HepG2 (cell line): ENCODE measurements at regions not wholly inside any gene's neighbourhood (a gene's known extent, or its start where the extent isn't known, plus 50 kb on each side); places are given as distances from the start of the nearest gene placed in this dataset.

Experiments used
- ATAC-seq: fragments of 200-7000 bp; cut with Tn5 transposase; 3 replicates; pipeline ENCODE4 v1.9.1; 2020; ENCODE audit warnings: mild to moderate bottlenecking, moderate library complexity
- BruUV-seq: library from RNA; stranded (reverse); fragments of 400-500 nt; replicated peaks from 2 replicates; lab custom pipeline; 2021; lab: Mats Ljungman, UMichigan
- CTCF ChIA-PET: fragments of 300-600 bp; formaldehyde crosslinking; extraction: SDS; loops from one replicate; lab custom pipeline; 2021; ENCODE audit warnings: low total read pairs, inconsistent platforms, low intra/inter-chr PET ratio; lab: Yijun Ruan, JAX
- POLR2A ChIA-PET: fragments of 350-600 bp; sonication (Branson Sonifier 250); formaldehyde crosslinking; loops from one replicate; lab custom pipeline; 2020; ENCODE audit warnings: antibody characterized with exemption, inconsistent platforms; lab: Yijun Ruan, JAX
- DNase-seq: peaks from one replicate; pipeline ENCODE4 v3.0.0-alpha.2; 2015; ENCODE audit warnings: low spot score
- FAIRE-seq: peaks from 3 replicates; lab custom pipeline; 2011; peaks lifted over from hg19 to GRCh38; lab: Jason Lieb, UNC
- H2AFZ ChIP-seq: one replicate; pipeline ENCODE4 v1.6.1; 2011; ENCODE audit warnings: low read length, inconsistent platforms
- H3K27ac ChIP-seq: fragments of 300-600 bp; 3 replicates; pipeline ENCODE4 v1.8.0; 2011; ENCODE audit warnings: mixed run types, mild to moderate bottlenecking, mixed read lengths, low read length, inconsistent platforms; ENCODE audit not compliant: insufficient read depth; ENCODE audit errors: extremely low read length
- H3K27me3 ChIP-seq, 2 experiments: fragments of 200-600 bp in 1 of 2; 2 replicates in 1 of 2; 3 replicates in 1 of 2; pipeline versions ENCODE4 v1.6.0 to v1.8.0; 2011; ENCODE audit warnings: low read length in 2 of 2, mild to moderate bottlenecking in 2 of 2, moderate library complexity in 2 of 2, inconsistent platforms in 1 of 2; ENCODE audit not compliant: insufficient read depth in 2 of 2, control insufficient read depth in 1 of 2
- H3K36me3 ChIP-seq, 2 experiments: fragments of 200-600 bp in 1 of 2; replicated peaks in 1 of 2; 2 replicates in 1 of 2; 3 replicates in 1 of 2; pipeline versions ENCODE4 v1.5.1 to v1.8.0; 2011; ENCODE audit warnings: low read length in 2 of 2, inconsistent platforms in 1 of 2; ENCODE audit not compliant: insufficient read depth in 2 of 2, control insufficient read depth in 1 of 2
- H3K4me1 ChIP-seq: 2 replicates; pipeline ENCODE4 v1.5.1; 2012; ENCODE audit warnings: low read length, inconsistent platforms; ENCODE audit not compliant: insufficient read depth
- H3K4me2 ChIP-seq: 2 replicates; pipeline ENCODE4 v1.6.0; 2011; ENCODE audit warnings: low read depth, low read length, inconsistent platforms
- H3K4me3 ChIP-seq, 3 experiments: fragments of 200-600 bp in 1 of 3; sonication (generic), shearing (Covaris generic) in 1 of 3; replicated peaks in 1 of 3; 2 replicates each; pipeline ENCODE4 v1.5.1; 2011 to 2016; ENCODE audit warnings: low read length in 3 of 3, inconsistent platforms in 2 of 3, low read depth in 2 of 3, mild to moderate bottlenecking in 2 of 3, control low read depth in 1 of 3, mixed read lengths in 1 of 3; ENCODE audit not compliant: insufficient read depth in 1 of 3
- H3K79me2 ChIP-seq: one replicate; pipeline ENCODE4 v1.6.1; 2011; ENCODE audit warnings: low read length, inconsistent platforms; ENCODE audit not compliant: insufficient read depth
- H3K9ac ChIP-seq: 2 replicates; pipeline ENCODE4 v1.6.0; 2011; ENCODE audit warnings: mild to moderate bottlenecking, low read depth, low read length, inconsistent platforms; ENCODE audit not compliant: insufficient read depth
- H3K9me3 ChIP-seq: 2 replicates; pipeline ENCODE4 v1.5.1; 2012; ENCODE audit warnings: mild to moderate bottlenecking, low read length
- H4K20me1 ChIP-seq: 2 replicates; pipeline ENCODE4 v1.6.0; 2011; ENCODE audit warnings: inconsistent platforms, mild to moderate bottlenecking, low read length, moderate library complexity; ENCODE audit not compliant: insufficient read depth
- ATF7 ChIP-seq, 2 experiments: fragments of 450-650 bp in 1 of 2; sonication (generic) in 1 of 2; formaldehyde crosslinking in 1 of 2; IDR thresholded peaks; 2 replicates each; pipeline versions ENCODE4 v1.4.0 to v1.6.1; 2016 to 2020; ENCODE audit warnings: antibody characterized with exemption in 1 of 2, mild to moderate bottlenecking in 1 of 2, missing genetic modification reagents in 1 of 2
- CREB1 ChIP-seq, 2 experiments: fragments of 450-650 bp in 1 of 2; IDR thresholded peaks; 2 replicates each; pipeline ENCODE4 v1.6.1; 2016 to 2017; ENCODE audit warnings: control low read depth in 1 of 2, mild to moderate bottlenecking in 1 of 2, missing compliant biosample characterization in 1 of 2, missing genetic modification characterization in 1 of 2
- HNRNPK ChIP-seq: fragments of 200-400 bp; formaldehyde crosslinking; IDR thresholded peaks from 2 replicates; pipeline ENCODE4 v1.6.1; 2018; ENCODE audit warnings: low read length, low read depth, moderate library complexity, mild to moderate bottlenecking; ENCODE audit not compliant: poor library complexity, severe bottlenecking
- MAFF ChIP-seq: IDR thresholded peaks from 2 replicates; pipeline ENCODE4 v1.6.1; 2011; ENCODE audit warnings: low read depth, low read length, improper control_type of control experiment
- MAFK ChIP-seq, 2 experiments: IDR thresholded peaks in 1 of 2; conservative IDR thresholded peaks in 1 of 2; 2 replicates each; pipeline ENCODE4 v1.6.1; 2011; ENCODE audit warnings: improper control_type of control experiment in 2 of 2, low read length in 2 of 2
- ZNF232 ChIP-seq: sonication (generic); formaldehyde crosslinking; IDR thresholded peaks from 2 replicates; pipeline ENCODE4 v1.4.0; 2020; ENCODE audit warnings: missing genetic modification reagents, borderline replicate concordance
- WGBS: methylation state at CpG from one replicate; pipeline ENCODE4 v1.1.6; 2017; ENCODE audit warnings: low lambda C conversion rate; 5-methylcytosine and 5-hydroxymethylcytosine counted together
- in situ Hi-C: cut with HindIII; loops from 2 replicates; pipeline ENCODE4 v1.10.0; 2017; ENCODE audit warnings: low pct_unique_long_range_greater_than_20kb; ENCODE audit not compliant: extremely low pct_ligation_motif_present
- intact Hi-C: fragments of 100-400 bp; cut with micrococcal nuclease; formaldehyde crosslinking; loops from one replicate; pipeline ENCODE4 v1.10.0; 2022; ENCODE audit not compliant: unreplicated experiment
- TF ChIP-seq, protein P1 (sequence below): sonication (generic); formaldehyde crosslinking; IDR thresholded peaks from 2 replicates; pipeline ENCODE4 v1.9.0; 2021; ENCODE audit warnings: missing genetic modification reagents, borderline replicate concordance

- ChIA-PET POLR2A (no interaction called here), CTCF (no interaction called here)
- Histone ChIP-seq H3K79me2 (no peaks in the 10 kb centered on the region), H3K9me3 (no peaks in the 10 kb centered on the region), H3K4me3 (no peak overlapping the region), H3K27me3 (no peaks in the 10 kb centered on the region), H2AFZ (no peak overlapping the region), H3K9ac (no peak overlapping the region), H4K20me1 (no peaks in the 10 kb centered on the region), H3K36me3 (no peaks in the 10 kb centered on the region), H3K4me2 (no peak overlapping the region), H3K4me1 (no peaks in the 10 kb centered on the region), H3K27ac (no peak overlapping the region)
- TF ChIP-seq MAFF (peak; percentile 37; the same call in 1 of the 2 replicates), ATF7 (IDR thresholded peaks at IDR 0.05) (peak; percentile 58), ATF7 (CRISPR knock-in tag; IDR thresholded peaks at IDR 0.05) (no peak), ZNF232 (no peak), MAFK (conservative IDR thresholded peaks at IDR 0.05 in 1 of 2, IDR thresholded peaks at IDR 0.05 in 1 of 2; ENCODE audit: low read length in 2 of 2) (peak; percentile 52 to 63; a peak in 3 of 4 replicates), HNRNPK (no peak), CREB1 (IDR thresholded peaks at IDR 0.05) (peak; percentile 88), CREB1 (CRISPR knock-in tag; IDR thresholded peaks at IDR 0.05) (no peak)
- ATAC-seq (no peak), DNase-seq (no peak), FAIRE-seq (no peak)
- intact Hi-C loops, result no loop called here
- 2% methylated on average over 2 of the region's 2 CpGs for WGBS
- in situ Hi-C loops, result no loop called here
- BruUV-seq, result no TSS peak
These were observed 236.6 kb upstream of the FBXL7 start for GRCh38 chr5:15263406-15263805.

DNA sequence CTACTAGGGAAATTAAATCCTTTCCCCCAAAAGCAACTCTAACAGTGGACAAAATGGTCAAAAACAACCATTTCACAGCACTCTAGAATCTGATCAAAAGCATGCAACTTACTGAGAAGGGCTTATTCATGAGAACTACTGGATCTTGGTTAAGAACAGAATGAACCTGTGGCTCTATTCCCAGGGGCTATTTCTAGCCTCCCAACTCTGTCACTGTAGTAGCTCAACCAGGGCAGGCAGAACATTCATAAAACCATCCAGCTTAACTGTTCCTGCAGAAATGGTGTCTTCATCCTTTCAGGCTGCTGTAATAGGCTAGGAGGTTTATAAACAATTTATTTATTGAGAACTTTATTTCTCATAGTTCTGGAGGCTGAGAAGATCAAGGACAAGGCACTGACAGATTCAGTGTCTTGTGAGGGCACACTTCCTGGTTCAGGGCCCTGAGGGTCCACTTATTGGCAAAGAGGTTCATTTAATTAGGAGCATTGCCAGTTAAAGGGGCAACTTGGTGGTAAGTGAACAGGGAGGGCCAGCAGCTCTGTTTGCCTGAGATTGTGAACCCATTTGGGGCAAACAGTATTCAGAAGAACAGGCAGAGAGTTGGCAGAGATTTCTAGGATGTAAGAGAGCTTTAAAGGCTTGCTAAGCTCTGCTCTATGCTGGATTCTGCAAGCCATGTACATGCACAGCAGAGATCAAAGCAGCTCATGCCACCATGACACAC lies 238.5 kb upstream of the FBXL7 start:
- ChIA-PET CTCF (no interaction called here), POLR2A (no interaction called here)
- no TSS peak for BruUV-seq
- H3K36me3 ChIP-seq, result no peaks in the 10 kb centered on the region
- no peak overlapping the region for H3K4me2 ChIP-seq
- ATAC-seq, result no peak
- H3K9ac ChIP-seq, result no peak overlapping the region
- H2AFZ ChIP-seq, result no peak overlapping the region
- no peaks in the 10 kb centered on the region for H3K79me2 ChIP-seq
- no peaks in the 10 kb centered on the region for H3K4me1 ChIP-seq
- no peak overlapping the region for H3K27ac ChIP-seq
- H4K20me1 ChIP-seq, result no peaks in the 10 kb centered on the region
- no peaks in the 10 kb centered on the region for H3K9me3 ChIP-seq
- intact Hi-C loops, result no loop called here
- FAIRE-seq, result no peak
- H3K4me3 ChIP-seq, result no peak overlapping the region
- DNase-seq, result no peak
- TF ChIP-seq, protein P1, sequence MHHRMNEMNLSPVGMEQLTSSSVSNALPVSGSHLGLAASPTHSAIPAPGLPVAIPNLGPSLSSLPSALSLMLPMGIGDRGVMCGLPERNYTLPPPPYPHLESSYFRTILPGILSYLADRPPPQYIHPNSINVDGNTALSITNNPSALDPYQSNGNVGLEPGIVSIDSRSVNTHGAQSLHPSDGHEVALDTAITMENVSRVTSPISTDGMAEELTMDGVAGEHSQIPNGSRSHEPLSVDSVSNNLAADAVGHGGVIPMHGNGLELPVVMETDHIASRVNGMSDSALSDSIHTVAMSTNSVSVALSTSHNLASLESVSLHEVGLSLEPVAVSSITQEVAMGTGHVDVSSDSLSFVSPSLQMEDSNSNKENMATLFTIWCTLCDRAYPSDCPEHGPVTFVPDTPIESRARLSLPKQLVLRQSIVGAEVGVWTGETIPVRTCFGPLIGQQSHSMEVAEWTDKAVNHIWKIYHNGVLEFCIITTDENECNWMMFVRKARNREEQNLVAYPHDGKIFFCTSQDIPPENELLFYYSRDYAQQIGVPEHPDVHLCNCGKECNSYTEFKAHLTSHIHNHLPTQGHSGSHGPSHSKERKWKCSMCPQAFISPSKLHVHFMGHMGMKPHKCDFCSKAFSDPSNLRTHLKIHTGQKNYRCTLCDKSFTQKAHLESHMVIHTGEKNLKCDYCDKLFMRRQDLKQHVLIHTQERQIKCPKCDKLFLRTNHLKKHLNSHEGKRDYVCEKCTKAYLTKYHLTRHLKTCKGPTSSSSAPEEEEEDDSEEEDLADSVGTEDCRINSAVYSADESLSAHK (CRISPR knock-in tag), result no peak
- H3K27me3 ChIP-seq, result no peaks in the 10 kb centered on the region
- in situ Hi-C loops, result no loop called here
